SU-DHL-6 (cell line): ENCODE measurements at regions not wholly inside any gene's neighbourhood (a gene's known extent, or its start where the extent isn't known, plus 50 kb on each side); places are given as distances from the start of the nearest gene placed in this dataset.
"Not testable (repeated sequence)": the region's sequence is repeated elsewhere in the genome, so short reads cannot be mapped to it uniquely, and the experiment has no call there.

ENCODE experiments used
- H2AFZ ChIP-seq: fragments of 200-600 bp; sonication (generic); 2 replicates; pipeline ENCODE4 v1.6.1; 2014; ENCODE audit warnings: low read depth, mild to moderate bottlenecking, moderate library complexity, mixed read lengths, antibody characterized with exemption, low read length; ENCODE audit not compliant: severe bottlenecking
- H3F3A ChIP-seq: fragments of 200-600 bp; shearing (Covaris generic); 2 replicates; pipeline ENCODE4 v1.6.0; 2016; ENCODE audit warnings: antibody characterized with exemption, mild to moderate bottlenecking; ENCODE audit not compliant: insufficient read depth
- H3K27ac ChIP-seq: fragments of 200-600 bp; sonication (generic); 2 replicates; pipeline ENCODE4 v1.5.1; 2016; ENCODE audit warnings: low read depth, mild to moderate bottlenecking, low read length, moderate library complexity, mixed read lengths
- H3K27me3 ChIP-seq: fragments of 200-600 bp; sonication (generic), shearing (Covaris generic); 2 replicates; pipeline ENCODE4 v1.6.0; 2014; ENCODE audit warnings: mild to moderate bottlenecking, low read length
- H3K36me3 ChIP-seq: fragments of 200-600 bp; sonication (generic); 2 replicates; pipeline ENCODE4 v1.6.1; 2014; ENCODE audit warnings: mild to moderate bottlenecking, low read length, mixed read lengths
- H3K4me2 ChIP-seq: fragments of 300-600, 200-600 bp; shearing (Covaris generic), sonication (generic); 2 replicates; pipeline ENCODE4 v1.6.0; 2014; ENCODE audit warnings: low read length, low read depth, mild to moderate bottlenecking; ENCODE audit not compliant: poor library complexity, severe bottlenecking
- H3K4me3 ChIP-seq: fragments of 200-600 bp; sonication (generic); 2 replicates; pipeline ENCODE4 v1.5.1; 2014; ENCODE audit warnings: antibody characterized with exemption, low read length, mild to moderate bottlenecking, mixed read lengths; ENCODE audit not compliant: insufficient read depth, poor library complexity, severe bottlenecking
- H3K79me2 ChIP-seq: fragments of 200-600 bp; sonication (generic); 2 replicates; pipeline ENCODE4 v1.6.1; 2014; ENCODE audit warnings: mild to moderate bottlenecking, low read length, moderate library complexity; ENCODE audit not compliant: insufficient read depth
- H3K9ac ChIP-seq: fragments of 200-600 bp; sonication (generic); 2 replicates; pipeline ENCODE4 v1.7.0; 2014; ENCODE audit warnings: mild to moderate bottlenecking, low read length
- H3K9me2 ChIP-seq: fragments of 200-600 bp; sonication (generic); replicated peaks from 2 replicates; pipeline ENCODE4 v1.6.1; 2014; ENCODE audit warnings: low read length; ENCODE audit not compliant: insufficient read depth
- H3K9me3 ChIP-seq: fragments of 200-600 bp; sonication (generic); 2 replicates; pipeline ENCODE4 v1.6.1; 2014; ENCODE audit warnings: low read length, mixed read lengths; ENCODE audit not compliant: insufficient read depth
- H4K20me1 ChIP-seq: fragments of 200-600 bp; sonication (generic); 2 replicates; pipeline ENCODE4 v1.6.1; 2014; ENCODE audit warnings: low read depth, mild to moderate bottlenecking, antibody characterized with exemption, low read length, moderate library complexity, mixed read lengths
- EZH2phosphoT487 ChIP-seq: fragments of 200-600 bp; sonication (generic), shearing (Covaris generic); conservative IDR thresholded peaks from 2 replicates; pipeline ENCODE4 v1.6.1; 2018; ENCODE audit warnings: mild to moderate bottlenecking, antibody characterized with exemption, low read length, moderate library complexity, mixed read lengths
- TF ChIP-seq, protein P1 (sequence below): fragments of 200-600 bp; sonication (generic); IDR thresholded peaks from one replicate; pipeline ENCODE4 v1.5.1; 2017; ENCODE audit warnings: antibody characterized with exemption, mild to moderate bottlenecking, low read length, moderate library complexity; ENCODE audit not compliant: insufficient read depth, poor library complexity, severe bottlenecking

DNA sequence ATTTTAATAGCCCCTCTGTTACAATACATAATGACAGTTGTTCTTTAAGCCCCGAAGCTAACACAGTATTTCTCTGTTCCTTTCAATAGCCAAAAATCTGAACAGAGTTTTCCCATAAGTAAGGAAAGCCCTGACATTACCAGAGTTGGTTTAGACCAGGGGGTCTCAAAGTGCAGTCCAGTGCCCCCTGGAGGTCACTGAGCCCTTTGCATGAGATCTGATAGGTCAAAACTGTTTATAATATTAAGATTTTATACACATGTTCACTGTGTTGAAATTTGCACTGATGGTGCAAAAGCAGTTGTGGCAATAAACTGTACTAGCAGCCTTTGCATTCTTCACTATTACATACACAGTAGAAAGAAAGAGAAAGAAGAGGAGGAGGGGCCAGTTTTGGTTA lies 177.1 kb downstream of the SPANXN3 start:
- no peak overlapping the region for H3K27ac ChIP-seq
- H3K9me2 ChIP-seq, result no peaks in the 10 kb centered on the region
- TF ChIP-seq, protein P1, sequence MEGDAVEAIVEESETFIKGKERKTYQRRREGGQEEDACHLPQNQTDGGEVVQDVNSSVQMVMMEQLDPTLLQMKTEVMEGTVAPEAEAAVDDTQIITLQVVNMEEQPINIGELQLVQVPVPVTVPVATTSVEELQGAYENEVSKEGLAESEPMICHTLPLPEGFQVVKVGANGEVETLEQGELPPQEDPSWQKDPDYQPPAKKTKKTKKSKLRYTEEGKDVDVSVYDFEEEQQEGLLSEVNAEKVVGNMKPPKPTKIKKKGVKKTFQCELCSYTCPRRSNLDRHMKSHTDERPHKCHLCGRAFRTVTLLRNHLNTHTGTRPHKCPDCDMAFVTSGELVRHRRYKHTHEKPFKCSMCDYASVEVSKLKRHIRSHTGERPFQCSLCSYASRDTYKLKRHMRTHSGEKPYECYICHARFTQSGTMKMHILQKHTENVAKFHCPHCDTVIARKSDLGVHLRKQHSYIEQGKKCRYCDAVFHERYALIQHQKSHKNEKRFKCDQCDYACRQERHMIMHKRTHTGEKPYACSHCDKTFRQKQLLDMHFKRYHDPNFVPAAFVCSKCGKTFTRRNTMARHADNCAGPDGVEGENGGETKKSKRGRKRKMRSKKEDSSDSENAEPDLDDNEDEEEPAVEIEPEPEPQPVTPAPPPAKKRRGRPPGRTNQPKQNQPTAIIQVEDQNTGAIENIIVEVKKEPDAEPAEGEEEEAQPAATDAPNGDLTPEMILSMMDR, result no peak
- TF ChIP-seq EZH2phosphoT487, result no peak
- no peaks in the 10 kb centered on the region for H3F3A ChIP-seq
- no peak overlapping the region for H2AFZ ChIP-seq
- no peak overlapping the region for H3K9ac ChIP-seq
- no peaks in the 10 kb centered on the region for H4K20me1 ChIP-seq
- no peaks in the 10 kb centered on the region for H3K9me3 ChIP-seq
- H3K36me3 ChIP-seq, result no peaks in the 10 kb centered on the region
- H3K4me2 ChIP-seq, result no peak overlapping the region
- no peaks in the 10 kb centered on the region for H3K79me2 ChIP-seq
- H3K27me3 ChIP-seq, result no peaks in the 10 kb centered on the region
- H3K4me3 ChIP-seq, result no peak overlapping the region

DNA sequence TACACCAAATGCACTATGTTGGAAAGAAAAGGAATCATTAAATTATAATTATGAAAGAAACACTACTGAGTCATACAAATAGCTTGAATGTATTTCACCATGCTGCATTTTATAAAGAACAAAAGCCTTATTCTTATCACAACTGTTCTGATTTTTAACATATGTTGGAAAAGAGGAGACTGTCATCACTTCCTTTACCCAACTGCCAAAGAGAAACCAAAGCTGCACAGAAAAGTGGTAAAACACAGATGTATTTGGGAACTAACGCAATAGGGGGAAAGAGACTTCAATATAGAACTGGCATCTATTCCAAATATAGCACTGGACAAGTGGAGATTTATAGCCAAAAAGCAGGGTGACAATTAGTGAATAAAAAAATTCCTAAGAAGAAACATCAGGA lies 181.0 kb downstream of the SPANXN3 start:
- Histone ChIP-seq H3K36me3 (no peaks in the 10 kb centered on the region), H3K9ac (no peak overlapping the region), H3K9me2 (no peaks in the 10 kb centered on the region), H3K27ac (no peak overlapping the region), H3F3A (no peaks in the 10 kb centered on the region), H3K4me2 (no peak overlapping the region), H4K20me1 (no peaks in the 10 kb centered on the region), H3K27me3 (no peaks in the 10 kb centered on the region), H2AFZ (no peak overlapping the region), H3K4me3 (no peak overlapping the region), H3K9me3 (no peaks in the 10 kb centered on the region), H3K79me2 (no peaks in the 10 kb centered on the region)
- TF ChIP-seq EZH2phosphoT487, result no peak
- TF ChIP-seq, protein P1, result no peak

DNA sequence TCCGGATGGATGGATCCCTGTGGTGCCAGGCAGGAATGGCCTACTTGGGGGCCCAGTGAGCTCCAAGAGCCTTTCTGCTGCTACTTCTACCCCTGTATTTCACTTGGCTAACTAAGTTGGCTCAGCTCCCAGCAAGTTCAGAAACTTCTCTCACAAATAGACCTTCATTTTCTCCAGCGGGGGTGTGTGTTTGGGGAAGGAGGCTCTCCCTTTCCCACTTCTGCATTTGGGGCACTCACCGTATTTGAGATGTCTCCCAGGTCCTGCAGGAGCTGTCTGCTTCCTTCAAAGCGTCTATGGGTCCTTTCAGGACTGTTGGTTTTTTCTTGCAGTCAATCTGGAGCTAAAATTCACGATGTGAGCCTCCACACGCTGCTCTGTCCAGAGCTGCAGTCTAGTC lies 197.7 kb downstream of the SPANXN3 start:
- no peaks in the 10 kb centered on the region for H3K9me2 ChIP-seq
- H3K4me2 ChIP-seq, result no peak overlapping the region
- H3K4me3 ChIP-seq, result no peak overlapping the region
- no peak overlapping the region for H3K27ac ChIP-seq
- no peak for TF ChIP-seq EZH2phosphoT487
- TF ChIP-seq, protein P1, result no peak
- no peaks in the 10 kb centered on the region for H3K9me3 ChIP-seq
- no peaks in the 10 kb centered on the region for H3K27me3 ChIP-seq
- no peak overlapping the region for H2AFZ ChIP-seq
- H3K9ac ChIP-seq, result no peak overlapping the region
- H3K36me3 ChIP-seq, result no peaks in the 10 kb centered on the region
- H3K79me2 ChIP-seq, result no peaks in the 10 kb centered on the region
- H3F3A ChIP-seq, result no peaks in the 10 kb centered on the region
- no peaks in the 10 kb centered on the region for H4K20me1 ChIP-seq

DNA sequence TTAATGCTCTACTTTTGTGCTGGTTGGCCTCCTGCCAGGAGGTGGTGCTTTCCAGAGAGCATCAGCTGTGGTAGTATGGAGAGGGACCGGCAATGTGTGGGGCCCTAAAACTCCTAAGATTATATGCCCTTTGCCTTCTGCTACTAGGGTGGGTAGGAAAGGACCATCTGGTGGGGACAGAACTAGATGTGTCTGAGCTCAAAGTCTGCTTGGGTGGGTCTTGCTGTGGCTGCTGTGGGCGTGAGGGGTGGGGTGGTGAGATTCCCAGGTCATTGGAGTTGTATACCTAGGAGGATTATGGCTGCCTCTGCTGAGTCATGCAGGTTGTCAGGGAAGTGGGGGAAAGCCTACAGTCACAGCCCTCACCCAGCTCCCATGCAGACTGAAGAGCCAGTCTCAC lies 198.4 kb downstream of the SPANXN3 start:
- not testable (repeated sequence) for H3K79me2 ChIP-seq, H3K9me3 ChIP-seq, H3K4me3 ChIP-seq, H3K9ac ChIP-seq, H4K20me1 ChIP-seq, H3F3A ChIP-seq, H3K9me2 ChIP-seq, H3K4me2 ChIP-seq, H3K36me3 ChIP-seq, H3K27me3 ChIP-seq, H3K27ac ChIP-seq, H2AFZ ChIP-seq
